HG02943 (cell line): ENCODE measurements at regions not wholly inside any gene's neighbourhood (a gene's known extent, or its start where the extent isn't known, plus 50 kb on each side); places are given as distances from the start of the nearest gene placed in this dataset.
A peak's percentile ranks its signal among the peaks of the same experiment; 100 is the strongest.
"Not testable (repeated sequence)": the region's sequence is repeated elsewhere in the genome, so short reads cannot be mapped to it uniquely, and the experiment has no call there.

Source experiments
- ATAC-seq: cut with Tn5 transposase; IDR thresholded peaks from one replicate; pipeline ENCODE4 v1.9.1; 2021; ENCODE audit warnings: mild to moderate bottlenecking, low read depth, moderate library complexity; ENCODE audit not compliant: unreplicated experiment

- ATAC-seq = no peak
Observed at GRCh38 chr15:47129033-47129432, 588.3 kb upstream of the SEMA6D start.

DNA sequence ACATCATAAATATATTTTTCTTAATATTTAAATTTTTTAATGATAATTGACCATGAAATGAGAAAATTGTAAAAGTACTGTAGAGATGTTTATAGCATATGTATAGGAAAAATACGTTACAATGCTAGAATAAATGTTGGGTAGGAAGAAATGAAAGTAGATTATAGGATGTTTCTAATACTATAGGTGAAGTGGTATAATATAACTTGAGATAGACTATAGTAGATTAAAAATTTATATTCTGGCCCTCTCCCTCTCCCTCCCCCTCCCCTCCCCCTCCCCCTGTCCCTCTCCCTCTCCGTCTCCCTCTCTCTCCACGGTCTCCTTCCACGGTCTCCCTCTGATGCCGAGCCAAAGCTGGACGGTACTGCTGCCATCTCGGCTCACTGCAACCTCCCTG, 585.9 kb upstream of the SEMA6D start:
- ATAC-seq = not testable (repeated sequence)

DNA sequence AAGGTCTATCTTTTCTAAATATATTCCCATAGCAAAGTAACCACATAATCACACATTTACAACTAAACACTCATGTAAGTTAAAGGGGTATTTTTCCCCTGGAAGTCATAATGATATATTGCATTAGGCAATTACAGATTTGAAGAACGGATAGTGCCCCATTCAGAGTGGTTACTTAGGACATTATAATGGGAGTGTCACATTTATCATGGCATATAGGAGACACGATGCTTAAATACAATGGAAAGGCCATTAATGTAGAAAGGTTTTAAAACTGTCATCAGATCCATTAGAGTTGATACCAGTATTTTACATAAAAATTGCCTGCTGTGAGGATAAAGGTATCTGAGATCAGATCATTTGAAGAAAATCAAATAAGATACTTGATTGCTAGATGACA, 582.0 kb upstream of the SEMA6D start:
- no peak for ATAC-seq

DNA sequence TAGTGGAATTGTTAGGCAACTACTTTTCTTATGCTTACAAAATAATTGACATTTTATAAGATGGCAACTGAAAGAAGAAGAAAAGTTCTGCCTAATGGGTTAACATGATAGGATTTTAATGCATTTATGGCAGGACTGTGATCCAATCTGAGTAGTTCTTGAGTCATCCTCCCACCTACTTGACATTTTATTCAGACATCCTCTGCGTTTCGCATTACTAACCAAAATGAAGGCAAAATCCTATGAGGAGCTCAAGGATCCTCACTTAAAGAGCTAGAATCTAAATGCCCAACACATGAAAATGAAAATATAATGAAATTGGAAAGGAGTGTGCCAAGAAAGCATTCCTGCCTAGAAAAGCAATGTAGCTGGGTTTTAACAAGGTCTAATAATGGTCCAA, 581.1 kb upstream of the SEMA6D start:
- no peak for ATAC-seq

GRCh38 chr15:47139965-47140364, 577.3 kb upstream of the SEMA6D start:
- no peak for ATAC-seq

GRCh38 chr15:47157827-47158226, 559.5 kb upstream of the SEMA6D start:
- ATAC-seq = no peak

DNA sequence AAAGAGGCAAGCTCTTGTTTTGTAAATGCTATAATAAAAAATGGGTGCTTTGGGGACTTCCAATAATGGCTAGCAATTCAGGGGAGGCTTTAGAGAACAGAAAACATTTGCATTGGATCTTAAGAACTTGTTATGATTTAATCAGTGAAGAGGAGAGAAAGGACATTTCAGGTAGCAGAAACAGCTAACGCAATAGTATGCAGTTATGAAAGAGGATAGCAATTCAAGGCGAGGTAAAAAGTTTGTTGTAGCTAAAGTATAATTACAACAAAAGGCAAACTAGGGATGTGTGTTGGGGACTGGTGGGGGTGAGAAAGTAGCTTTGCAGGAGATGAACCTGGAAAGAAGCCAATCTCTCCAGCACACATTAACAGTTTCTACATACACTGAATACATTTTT, 558.7 kb upstream of the SEMA6D start:
- ATAC-seq = no peak

DNA sequence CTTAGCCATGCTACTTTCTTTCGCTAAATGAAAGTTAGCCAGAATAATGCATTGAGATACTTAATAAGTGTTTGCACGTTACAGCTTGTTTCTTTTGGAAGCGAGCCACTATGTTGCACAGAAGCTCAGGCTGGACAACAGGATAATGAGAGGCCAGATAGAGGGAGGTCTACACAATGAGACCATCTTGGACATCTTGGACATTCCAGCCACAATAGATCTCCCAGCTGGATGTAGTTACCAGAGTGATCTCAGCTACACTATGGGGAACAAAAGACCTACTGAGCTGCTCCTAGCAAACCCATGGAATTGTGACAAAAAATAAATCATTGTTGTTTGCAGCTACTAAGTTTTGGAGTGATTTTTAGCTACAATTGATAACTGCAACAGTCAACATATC, 540.1 kb upstream of the SEMA6D start:
- ATAC-seq = no peak

GRCh38 chr15:47179988-47180387, 537.3 kb upstream of the SEMA6D start:
- no peak for ATAC-seq

DNA sequence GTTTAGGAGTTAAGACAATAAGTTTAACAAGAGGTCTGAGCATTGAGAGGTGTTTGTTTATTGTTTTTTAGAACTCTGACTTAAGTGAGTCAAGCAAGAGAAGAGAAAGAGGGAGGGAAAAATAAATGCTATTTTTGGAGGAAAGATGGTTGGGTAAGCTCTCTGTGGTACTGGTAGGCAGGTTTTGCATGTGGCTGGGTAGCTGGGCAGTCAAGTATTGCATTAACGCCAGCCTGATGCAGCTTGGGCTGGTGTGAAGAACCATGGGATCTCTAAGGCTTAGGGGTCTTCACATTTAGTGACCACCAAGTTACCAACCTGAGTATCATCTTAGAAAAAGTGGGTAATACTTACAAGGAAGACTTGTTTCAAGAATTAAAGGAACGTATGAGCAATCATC, 534.5 kb upstream of the SEMA6D start:
- no peak for ATAC-seq

GRCh38 chr15:47184003-47184907, 533.0 kb upstream of the SEMA6D start:
- ATAC-seq = no peak

- no peak for ATAC-seq
Observed at GRCh38 chr15:47184908-47185801, 532.1 kb upstream of the SEMA6D start.

DNA sequence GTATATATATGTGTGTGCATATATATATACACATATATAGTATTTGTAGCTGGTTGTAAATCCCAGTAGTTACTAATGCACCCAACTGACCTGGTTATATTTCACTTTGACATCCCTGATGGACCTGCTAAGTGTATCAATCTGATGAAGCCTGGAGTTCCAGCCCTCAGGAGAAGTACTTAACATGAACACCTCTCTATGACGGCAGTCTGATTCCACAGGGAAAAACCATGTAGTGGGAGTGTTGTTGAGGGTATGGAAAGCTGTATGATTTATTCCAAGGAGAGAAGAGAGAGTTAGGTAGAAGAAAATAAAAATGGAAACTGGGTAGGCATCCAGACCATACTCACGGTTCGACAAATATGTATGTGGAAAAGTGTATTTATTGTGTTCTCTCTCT, 531.2 kb upstream of the SEMA6D start:
- no peak for ATAC-seq

- no peak for ATAC-seq
Observed at GRCh38 chr15:47188758-47189507, 528.4 kb upstream of the SEMA6D start.

DNA sequence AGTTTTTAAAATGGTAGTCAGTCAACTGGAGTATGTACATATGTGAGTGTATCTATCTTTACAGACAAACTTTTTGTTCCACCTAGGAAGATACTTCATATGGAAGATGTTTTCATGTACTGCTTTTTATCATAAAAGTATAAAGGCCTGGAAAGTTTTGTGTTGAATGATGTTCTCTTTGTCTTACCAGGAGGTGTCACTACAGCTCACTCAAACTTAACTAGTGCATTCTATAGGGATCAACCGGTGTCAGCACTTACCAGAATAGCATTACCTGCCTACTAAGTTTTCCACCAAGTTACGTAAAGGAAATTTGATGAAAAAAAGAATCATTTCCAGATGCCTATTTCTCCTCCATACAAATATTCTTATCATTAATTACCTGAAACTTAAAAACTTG, 522.6 kb upstream of the SEMA6D start:
- no peak for ATAC-seq

DNA sequence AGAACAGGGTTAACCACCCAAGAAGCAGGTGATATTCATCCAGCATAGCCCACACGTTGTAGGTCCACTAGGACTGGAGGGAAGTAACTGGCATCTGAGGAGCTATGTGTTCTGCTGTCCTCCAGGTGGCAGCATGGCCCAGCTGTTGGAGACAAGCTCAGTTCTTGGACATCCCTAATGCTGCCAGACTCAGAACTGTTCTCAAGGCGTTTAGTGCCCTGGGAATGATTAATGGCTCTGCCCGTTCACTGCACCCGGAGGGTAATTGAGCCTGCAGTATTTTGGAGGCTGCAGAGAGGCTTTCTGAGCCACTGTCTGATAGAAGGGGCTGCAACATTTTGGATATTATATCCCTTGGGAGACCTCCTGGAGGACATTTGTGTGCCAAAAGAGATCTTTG, 521.3 kb upstream of the SEMA6D start:
- ATAC-seq = peak; percentile 79

DNA sequence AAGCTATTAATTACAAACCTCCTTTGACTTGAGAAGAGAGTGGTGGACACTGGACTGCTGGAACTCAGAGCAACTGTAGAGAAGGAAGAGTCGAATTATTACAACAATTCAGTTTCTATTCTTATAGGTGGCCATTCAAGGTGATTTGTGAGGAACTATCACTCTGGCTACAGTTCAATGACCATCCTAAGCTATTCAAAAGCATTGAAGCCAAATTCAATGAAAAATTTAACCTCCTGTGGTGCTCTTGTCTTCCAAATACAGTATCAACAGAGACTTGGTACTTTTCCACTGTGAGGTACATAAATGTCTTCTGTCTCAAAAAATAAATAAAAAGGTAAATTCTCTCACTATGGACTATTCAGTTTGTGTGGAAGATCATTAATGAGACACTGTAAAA, 513.3 kb upstream of the SEMA6D start:
- ATAC-seq = no peak

DNA sequence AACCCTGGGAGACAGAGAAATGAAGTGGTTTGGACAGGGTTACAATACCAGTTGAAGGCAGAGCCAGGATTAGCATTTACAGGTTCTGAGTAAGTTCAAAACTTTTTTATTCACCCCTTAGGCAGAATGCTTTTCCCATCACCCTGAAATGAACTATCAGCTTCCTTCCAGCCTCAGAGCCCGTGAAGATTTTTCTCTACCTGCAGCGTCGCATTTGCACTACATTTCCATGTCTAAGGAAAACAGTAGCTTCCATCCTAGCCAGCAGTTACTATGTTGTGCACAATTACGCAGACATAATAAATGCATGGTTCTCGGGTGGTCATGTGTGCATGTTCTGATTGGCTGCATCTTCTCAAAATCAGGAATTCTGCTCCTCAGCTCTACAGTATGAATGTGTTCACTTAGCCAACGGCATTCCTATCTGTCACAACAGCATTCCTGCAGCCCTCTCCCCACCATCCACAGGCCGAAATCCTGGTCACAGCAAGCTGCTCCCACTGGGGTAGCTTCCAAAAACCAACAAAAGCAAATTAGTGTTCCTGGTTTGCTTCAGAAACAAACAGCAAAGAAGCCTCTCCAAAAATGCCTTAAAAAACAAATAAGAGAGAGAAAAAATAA, 510.8 kb upstream of the SEMA6D start:
- no peak for ATAC-seq

- ATAC-seq = no peak
Observed at GRCh38 chr15:47209591-47209990, 507.7 kb upstream of the SEMA6D start.

DNA sequence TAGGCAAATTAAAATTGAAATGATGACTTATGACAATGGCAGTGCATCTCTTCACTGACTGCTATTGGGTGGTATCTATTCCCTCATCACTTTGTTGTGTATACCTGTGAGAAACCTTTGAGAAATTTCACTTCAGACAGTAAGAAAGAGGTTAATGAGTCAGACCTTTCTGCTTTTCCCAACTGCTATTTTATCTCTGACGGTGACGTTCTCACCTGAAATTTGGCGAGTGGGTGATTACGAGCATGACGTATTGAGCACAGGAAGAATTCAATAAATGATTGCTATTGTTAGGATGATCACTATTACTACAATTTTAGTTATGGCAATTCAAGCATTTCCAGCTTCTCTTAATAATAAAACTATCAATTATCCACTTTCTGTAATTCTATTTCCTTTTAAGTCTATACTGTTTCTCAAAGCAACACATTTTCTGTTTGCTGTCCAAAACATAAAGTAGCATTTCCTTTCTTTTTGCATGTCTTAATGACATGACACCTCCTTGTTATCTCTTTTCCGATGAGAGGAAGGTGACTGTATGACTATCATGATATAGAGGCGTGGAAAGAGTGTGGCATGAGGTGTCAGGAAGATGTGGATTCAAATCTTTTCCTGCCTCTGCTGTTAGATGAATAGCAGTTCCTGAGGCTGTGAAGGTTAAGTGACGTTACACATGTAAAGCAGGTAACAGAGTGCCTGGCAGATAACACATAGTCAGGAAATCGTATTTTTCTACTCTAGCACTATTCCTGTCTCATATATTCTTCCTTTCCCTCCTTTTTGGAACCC, 504.9 kb upstream of the SEMA6D start:
- no peak for ATAC-seq
